Activated CD8-positive, alpha-beta memory T cell treated with anti-CD3 and anti-CD28 coated beads for 4 hours (primary cell): ENCODE measurements at regions not wholly inside any gene's neighbourhood (a gene's known extent, or its start where the extent isn't known, plus 50 kb on each side); places are given as distances from the start of the nearest gene placed in this dataset.
"Not testable (repeated sequence)": the region's sequence is repeated elsewhere in the genome, so short reads cannot be mapped to it uniquely, and the experiment has no call there.

ENCODE experiments used
- DNase-seq, 2 donors: peaks; one replicate each; pipeline ENCODE4 v3.0.0-alpha.2; 2020; ENCODE audit warnings: low read depth in 2 of 2

DNA sequence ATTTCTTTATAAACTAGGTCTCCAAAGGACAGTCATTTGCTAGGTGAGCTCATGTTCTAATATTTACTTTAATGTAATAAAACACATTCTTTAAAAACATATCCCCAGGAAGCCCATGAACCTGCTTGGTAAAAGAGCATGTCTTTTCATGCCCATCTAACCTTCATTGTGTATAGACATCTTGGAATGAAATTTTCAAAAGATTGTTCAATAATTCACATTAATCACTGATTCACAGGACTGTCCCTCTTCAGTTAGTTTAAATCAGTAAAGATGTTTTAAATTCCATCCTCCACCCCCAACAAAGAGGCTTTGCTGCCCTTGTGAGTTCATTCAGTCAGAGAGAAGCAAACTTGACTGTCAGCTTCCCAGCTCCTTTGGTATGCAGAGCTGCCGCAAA is 633.4 kb upstream of the CELF4 start:
- no peak for DNase-seq

DNA sequence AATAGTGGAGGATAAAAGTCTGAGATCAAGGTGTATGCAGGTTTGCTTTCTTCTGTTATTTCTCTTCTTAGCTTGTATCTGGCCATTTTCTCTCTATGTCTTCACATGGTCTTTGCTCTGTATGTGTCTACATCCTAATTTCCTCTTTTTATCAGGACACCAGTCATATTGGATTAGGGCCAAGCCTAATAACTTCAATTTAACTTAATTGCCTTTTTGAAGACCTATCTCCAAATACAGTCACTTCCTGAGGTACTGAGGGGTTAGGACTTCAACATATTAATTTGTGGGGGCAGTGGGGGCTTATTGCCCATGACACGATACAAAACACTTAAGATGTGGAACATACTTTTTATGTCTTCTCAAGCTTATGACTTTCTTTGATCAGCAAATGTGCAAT is 632.9 kb upstream of the CELF4 start:
- no peak for DNase-seq

- DNase-seq: no peak
These were observed 620.9 kb upstream of the CELF4 start for GRCh38 chr18:38186491-38186890.

DNA sequence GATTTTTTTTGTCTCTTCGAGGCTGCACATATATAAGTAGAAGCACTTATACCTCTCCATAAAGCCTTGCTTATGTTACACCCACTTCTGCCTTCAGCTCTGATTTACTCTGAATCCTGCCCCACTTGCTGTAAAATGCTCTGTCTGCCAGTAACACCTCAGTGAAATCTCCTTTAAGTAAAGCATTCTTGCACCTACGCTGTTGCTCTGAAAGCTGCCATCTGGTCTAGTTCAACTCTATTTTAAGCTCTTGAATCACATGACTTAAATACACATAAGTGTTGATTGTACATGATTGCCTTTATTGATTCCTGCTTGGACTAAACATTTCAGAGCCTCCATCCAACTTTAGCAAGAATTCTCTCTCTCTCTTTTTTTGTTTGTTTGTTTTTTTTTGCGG is 609.0 kb upstream of the CELF4 start:
- no peak for DNase-seq

GRCh38 chr18:38174173-38174572 is 608.6 kb upstream of the CELF4 start:
- no peak for DNase-seq

- no peak for DNase-seq
These were observed 605.2 kb upstream of the CELF4 start for GRCh38 chr18:38170845-38171244.

DNA sequence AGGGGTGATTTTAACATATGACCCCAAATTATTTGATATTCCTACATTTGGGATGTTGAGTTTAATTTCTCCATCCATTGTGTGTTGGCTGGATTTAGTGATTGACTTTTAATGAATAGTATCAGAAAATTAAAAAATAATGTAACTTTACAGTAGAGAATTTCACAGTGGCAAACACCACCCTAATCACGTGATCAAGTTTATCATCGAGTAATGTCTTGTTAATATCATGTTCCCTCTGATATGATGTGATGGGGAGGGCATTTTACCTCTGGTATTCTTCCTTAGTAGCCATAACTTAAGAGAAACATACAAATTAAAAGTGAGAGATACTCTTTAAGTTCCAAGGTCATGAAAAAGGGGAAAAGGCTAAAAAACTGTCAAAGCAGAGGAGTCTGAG is 602.0 kb upstream of the CELF4 start:
- DNase-seq: no peak

GRCh38 chr18:38153116-38153515 is 587.5 kb upstream of the CELF4 start:
- not testable (repeated sequence) for DNase-seq

- DNase-seq: no peak
These were observed 551.1 kb upstream of the CELF4 start for GRCh38 chr18:38116716-38117115.

DNA sequence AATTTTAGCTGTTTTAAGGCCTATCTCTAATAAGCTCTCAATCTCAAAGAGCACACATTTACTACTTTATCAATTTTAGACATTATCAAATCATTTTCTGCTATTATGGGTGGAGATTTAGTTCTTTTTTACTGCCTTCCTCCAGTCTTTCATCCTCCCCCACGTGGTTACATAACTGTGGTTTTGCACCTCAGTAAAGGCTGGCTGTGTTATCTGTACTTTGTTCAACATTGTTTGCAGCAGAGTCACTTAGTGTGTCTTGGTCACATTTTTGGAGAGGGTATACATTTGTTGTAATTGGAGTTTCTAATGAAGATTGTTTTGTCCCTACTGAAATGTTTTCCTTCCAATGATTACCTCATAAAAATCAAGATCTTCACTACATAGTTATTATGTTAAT is 549.6 kb upstream of the CELF4 start:
- no peak for DNase-seq

DNA sequence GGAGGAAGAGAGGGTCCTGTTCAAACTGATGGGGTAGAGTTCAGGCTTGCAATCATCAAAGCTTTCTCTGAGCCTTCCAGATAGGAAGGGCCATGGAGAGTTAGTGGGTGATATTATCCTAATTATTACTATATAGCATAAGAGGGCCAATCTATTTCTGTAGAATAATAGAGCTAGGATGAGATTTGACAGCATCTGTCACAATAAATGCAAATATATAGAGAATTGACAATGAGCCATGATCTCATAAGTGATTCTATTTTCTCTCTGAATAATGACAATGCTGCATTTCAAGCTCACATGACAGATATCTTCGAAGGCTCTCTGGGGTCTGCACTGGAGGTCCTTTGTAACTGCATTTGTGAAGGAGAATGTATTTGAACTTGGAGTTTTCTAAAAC is 521.9 kb upstream of the CELF4 start:
- no peak for DNase-seq

DNA sequence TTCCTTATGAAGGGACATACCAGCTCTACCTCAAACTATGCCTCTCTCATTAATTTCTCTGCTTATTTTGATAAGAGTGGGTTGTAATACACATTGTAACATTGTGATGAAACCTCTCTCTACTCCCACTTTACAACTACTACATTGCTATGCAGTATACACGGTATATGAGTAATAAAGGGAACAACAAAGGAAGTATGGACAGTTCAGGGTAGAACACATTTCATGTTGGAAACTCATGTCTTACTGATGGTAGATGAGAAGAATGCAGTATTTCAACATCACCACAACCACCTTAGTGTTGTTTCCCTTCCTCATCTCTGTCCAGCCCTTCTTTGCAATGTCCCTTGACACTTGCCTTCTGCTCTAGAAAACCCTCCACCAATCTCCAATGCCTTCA is 515.9 kb upstream of the CELF4 start:
- no peak for DNase-seq

DNA sequence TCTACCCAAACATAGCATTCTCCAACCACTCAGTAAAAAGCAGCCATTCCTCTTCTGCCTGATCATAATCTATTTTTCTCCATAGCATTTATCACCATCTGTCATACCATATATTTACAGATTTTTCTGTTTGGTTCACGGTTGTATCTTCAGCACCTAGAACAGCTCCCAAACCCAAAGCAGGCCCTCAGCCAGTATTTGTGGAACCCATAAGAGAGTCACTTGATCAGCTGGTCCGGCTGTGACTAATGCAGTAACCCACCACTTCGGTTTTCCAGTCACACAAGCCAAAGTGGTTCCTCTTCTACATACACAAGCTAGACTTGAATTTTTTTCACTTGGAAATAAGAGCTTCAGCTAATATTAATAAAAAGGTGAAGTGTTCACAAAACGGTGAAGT is 511.6 kb upstream of the CELF4 start:
- no peak for DNase-seq

DNA sequence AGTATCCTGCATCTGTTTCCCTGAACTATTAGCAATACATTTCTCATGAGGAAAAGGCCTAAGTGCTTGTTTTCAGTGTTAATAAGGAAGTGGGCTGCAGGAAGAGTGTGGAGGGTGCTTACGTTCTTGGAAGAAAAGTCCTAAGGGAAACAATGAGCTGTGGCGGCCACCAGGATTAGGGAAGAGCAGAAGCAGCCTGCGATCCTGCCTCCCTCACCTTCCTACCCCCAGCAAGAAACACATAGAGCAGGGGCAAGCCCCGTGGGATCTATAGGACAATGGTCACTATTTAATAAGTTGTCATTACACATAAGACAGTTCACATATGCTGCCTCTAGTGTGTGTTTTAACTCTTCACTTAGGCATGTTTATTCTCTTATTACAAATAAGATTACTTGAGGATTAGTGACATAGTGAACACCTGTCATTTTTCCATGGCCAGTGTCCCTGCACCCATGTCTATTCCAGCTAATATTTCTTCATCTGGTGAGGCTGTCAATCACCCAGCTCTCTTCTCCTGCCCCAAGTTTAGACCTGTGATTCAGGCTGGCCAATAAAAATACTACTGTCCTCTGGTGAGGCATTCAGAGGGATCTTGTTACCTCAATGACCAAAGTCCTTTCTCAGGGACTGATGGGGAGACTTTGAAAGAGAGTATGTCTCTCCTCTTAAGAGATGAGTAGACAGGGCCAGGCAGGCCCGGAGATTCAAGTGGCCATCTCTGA is 510.9 kb upstream of the CELF4 start:
- no peak for DNase-seq

GRCh38 chr18:38074298-38074876 is 508.8 kb upstream of the CELF4 start:
- no peak for DNase-seq

- DNase-seq: no peak
These were observed 502.2 kb upstream of the CELF4 start for GRCh38 chr18:38067821-38068220.

DNA sequence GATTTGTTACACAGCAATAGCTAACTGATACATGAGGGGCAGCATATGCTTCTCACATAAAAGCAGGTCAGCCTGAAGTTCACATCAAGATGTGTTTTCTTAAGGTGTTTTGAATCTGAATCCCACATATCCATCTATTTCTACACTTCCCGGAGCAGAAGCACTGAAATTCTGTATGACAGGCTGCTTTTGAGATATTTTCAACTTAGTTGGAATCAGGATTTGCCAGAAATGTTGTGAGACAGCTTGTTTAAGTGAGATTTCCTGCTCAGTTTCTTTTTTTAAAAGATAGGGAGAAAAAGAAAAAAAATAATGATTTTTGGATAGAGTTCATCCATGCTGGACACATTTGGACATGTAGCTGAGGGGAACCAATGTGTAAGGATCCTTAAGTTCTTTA is 501.5 kb upstream of the CELF4 start:
- no peak for DNase-seq

DNA sequence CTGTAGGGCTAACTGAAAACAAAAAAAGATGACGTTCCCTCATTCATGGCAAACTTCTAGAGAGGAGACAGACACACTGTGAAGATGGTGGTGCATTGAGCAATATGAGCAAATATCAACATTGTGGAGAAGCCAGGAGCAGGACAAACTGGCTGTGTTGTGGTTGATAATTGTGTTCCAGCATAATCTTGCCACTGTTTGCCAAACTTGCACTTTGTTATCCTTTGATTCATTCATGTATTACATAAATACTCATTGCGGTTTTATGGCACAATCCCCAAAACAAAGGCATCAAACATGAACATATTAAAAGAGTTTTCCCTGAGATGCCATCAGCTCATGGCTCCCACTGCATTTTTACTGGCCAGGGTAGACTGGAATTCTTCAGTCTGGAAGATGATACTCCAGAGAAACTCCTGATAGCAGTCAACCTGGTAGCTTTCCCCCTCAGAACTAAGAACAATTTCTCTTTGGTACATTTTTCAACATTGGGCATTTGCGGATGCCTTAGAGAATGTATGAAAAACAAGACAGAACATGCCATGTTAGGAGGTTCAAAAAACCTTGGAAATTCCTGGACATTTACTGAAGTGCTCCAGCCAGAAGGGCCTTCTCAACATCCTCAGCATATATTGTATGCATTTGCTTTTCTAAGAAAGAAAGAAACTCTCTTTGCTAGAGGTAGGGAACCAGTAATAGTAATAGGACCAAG is 487.4 kb upstream of the CELF4 start:
- DNase-seq: no peak

DNA sequence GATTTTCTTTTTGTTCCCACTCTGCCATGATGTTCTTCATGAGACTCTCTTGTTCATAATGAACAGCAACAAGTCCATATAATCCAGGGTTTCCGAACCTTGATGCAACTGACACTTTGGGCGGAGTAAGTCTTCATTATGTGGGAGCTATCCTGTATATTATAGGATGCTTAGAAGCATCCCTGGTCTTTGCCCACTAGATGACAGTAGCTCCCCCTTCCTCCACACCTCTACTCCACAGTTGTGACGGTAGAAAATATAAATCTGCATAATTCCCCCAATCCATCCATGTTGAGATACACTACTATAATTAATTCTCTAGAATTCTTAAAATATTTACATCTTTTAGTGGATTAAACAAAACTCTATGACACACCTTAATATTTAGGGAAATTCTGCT is 482.2 kb upstream of the CELF4 start:
- no peak for DNase-seq

- DNase-seq: no peak
These were observed 481.1 kb upstream of the CELF4 start for GRCh38 chr18:38046651-38047050.

GRCh38 chr18:38045845-38046244 is 480.2 kb upstream of the CELF4 start:
- DNase-seq: no peak

DNA sequence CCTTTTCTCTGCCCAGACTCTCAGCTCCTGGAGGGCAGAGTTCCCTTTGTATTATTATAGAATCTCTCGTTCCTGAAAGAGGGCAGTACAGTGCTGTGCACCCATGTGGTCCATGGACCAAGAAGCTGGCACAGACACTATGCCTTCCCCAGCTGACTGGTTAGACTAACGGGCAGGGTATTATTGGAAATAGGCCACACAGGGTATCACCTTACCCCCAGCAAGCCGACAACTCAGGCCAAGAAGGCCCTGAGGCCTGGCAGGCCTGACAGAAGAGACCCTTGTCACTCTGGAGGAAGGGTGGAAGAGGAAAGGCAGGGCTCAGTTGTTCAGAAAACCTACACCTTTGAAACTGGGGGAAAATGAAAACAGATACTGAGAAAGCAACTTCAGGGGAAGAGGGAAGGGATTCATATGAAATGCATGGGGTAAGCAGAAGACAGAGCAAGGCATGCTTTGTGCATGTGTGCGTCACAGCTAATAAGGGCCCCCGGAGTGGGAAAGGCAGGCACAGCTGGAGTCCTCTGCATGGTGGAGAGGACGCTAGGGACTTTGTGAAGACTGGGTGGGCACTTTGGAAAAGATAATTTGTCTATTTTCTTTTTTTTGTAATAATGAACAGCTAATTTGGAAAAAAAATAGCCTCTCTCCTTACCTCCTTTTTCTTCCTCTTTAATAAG is 476.8 kb upstream of the CELF4 start:
- DNase-seq: no peak

DNA sequence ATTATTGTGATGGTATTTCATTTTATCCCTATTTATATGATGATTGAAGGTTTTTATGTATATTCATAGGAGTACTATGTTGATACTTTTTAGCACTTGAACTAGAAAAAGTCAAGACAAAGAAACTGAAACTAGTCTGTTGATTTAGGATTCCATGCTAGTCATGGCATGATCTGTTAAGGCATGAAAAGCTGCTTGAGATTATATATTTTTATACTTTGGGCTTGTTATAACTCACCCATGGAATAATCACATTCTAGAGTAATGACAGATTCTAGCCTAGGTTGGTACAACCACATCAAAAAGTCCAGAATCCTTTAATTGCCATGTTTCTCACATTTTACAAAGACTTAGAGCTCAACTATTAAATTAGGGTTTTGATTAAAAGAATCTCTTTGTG is 472.6 kb upstream of the CELF4 start:
- no peak for DNase-seq
